ENCODE measurements at regions not wholly inside any gene's neighbourhood (a gene's known extent, or its start where the extent isn't known, plus 50 kb on each side); places are given as distances from the start of the nearest gene placed in this dataset.

DNA sequence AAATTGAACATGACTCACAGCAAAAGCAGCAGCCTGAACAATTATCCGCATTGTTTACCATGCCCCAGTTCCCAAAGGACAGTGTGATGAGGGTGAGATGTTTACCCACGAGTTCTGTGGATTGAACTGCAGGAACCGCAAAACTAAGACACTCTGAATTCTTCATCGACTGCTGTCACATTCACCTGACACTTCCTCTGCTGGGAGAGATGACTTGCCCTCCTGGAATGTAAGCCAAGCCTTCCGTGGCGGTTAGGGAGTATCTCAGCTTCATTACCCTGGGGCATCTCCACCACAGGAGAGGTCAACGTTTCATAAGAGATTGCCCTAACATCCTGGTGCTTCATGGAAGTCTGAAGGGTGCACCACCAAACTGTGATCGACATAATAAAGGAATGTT is 374.6 kb upstream of the ADARB2 start:
- Histone ChIP-seq H4K20me1 (ENCODE audit: control insufficient read depth, insufficient read depth, low read length, poor library complexity, severe bottlenecking) (no peaks in the 10 kb centered on the region), H3K4me2 (replicated peaks; ENCODE audit: low read depth, low read length, poor library complexity, severe bottlenecking) (no peak overlapping the region), H3K27ac (ENCODE audit: low read length in 2 of 2) (no peak overlapping the region), H3K9ac (ENCODE audit: low read length) (no peak overlapping the region), H3K79me2 (ENCODE audit: control insufficient read depth, insufficient read depth, low read length) (no peaks in the 10 kb centered on the region), H3K4me3 (ENCODE audit: control extremely low read depth in 1 of 5, extremely low read depth in 1 of 5, insufficient read depth in 1 of 5, low read depth in 2 of 5, low read length in 4 of 5) (no peak overlapping the region), H3K4me1 (ENCODE audit: control insufficient read depth in 2 of 2, insufficient read depth in 2 of 2, low read length in 2 of 2) (no peaks in the 10 kb centered on the region), H3K36me3 (replicated peaks in 1 of 2; ENCODE audit: control extremely low read depth in 1 of 2, control insufficient read depth in 1 of 2, extremely low read depth in 1 of 2, insufficient read depth in 2 of 2, low read length in 1 of 2) (no peaks in the 10 kb centered on the region), H3K9me3 (ENCODE audit: control extremely low read depth in 1 of 3, control insufficient read depth in 2 of 3, insufficient read depth in 1 of 3, low read length in 2 of 3) (peaks cover 0 to 2% (median 0%) of the 10 kb centered on the region in 3 donors), H2AFZ (ENCODE audit: insufficient read depth, low read depth, low read length, poor library complexity, severe bottlenecking) (no peak overlapping the region), H3K27me3 (replicated peaks in 1 of 4; ENCODE audit: control extremely low read depth in 1 of 4, control insufficient read depth in 3 of 4, insufficient read depth in 4 of 4, low read length in 3 of 4) (peaks cover 0 to 5% (median 0%) of the 10 kb centered on the region in 4 experiments)
- ChIA-PET POLR2A (no interaction called here), CTCF (no interaction called here)
- intact Hi-C loops (cut with micrococcal nuclease) = no loop called here
- no peaks in the 10 kb centered on the region for H3K9me3 Mint-ChIP-seq (ENCODE audit: insufficient read depth)
- no peak overlapping the region for H3K27ac Mint-ChIP-seq
- no peaks in the 10 kb centered on the region for H3K27me3 Mint-ChIP-seq
- no peak for TF ChIP-seq EZH2 (IDR thresholded peaks at IDR 0.05; ENCODE audit: borderline replicate concordance, insufficient read depth, low read depth, low read length, poor library complexity, severe bottlenecking)
- TF ChIP-seq, protein P1, sequence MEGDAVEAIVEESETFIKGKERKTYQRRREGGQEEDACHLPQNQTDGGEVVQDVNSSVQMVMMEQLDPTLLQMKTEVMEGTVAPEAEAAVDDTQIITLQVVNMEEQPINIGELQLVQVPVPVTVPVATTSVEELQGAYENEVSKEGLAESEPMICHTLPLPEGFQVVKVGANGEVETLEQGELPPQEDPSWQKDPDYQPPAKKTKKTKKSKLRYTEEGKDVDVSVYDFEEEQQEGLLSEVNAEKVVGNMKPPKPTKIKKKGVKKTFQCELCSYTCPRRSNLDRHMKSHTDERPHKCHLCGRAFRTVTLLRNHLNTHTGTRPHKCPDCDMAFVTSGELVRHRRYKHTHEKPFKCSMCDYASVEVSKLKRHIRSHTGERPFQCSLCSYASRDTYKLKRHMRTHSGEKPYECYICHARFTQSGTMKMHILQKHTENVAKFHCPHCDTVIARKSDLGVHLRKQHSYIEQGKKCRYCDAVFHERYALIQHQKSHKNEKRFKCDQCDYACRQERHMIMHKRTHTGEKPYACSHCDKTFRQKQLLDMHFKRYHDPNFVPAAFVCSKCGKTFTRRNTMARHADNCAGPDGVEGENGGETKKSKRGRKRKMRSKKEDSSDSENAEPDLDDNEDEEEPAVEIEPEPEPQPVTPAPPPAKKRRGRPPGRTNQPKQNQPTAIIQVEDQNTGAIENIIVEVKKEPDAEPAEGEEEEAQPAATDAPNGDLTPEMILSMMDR (IDR thresholded peaks at IDR 0.05) = no peak
- WGBS (ENCODE audit: insufficient coverage) = 94% methylated on average over 2 of the region's 8 CpGs
- ATAC-seq (ENCODE audit: low read depth) (no peak), DNase-seq (no peak)
- no peaks in the 10 kb centered on the region for H3K4me1 Mint-ChIP-seq
- no peak overlapping the region for H3K4me3 Mint-ChIP-seq

DNA sequence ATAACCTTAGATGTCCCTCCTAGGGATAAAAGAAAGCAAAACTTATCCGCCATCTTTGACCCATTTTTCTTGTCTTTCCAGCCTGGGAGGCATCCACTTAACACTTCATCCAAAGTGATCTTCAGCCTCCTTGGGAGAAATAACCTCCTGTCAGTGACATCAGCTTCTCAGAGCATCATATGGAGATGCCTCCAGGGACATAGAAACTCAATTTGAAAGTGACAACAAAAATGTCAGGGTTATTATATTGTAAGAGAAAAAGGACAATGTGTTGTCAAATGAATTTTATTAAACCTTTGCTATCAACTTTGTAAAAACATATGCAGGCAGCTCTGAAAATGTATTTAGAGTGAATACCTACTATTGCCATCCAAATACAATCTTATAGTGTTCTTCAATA is 371.2 kb upstream of the ADARB2 start:
- WGBS (ENCODE audit: insufficient coverage) = 100% methylated on average over 1 of the region's 1 CpG
- H3K27me3 ChIP-seq (replicated peaks in 1 of 4; ENCODE audit: control extremely low read depth in 1 of 4, control insufficient read depth in 3 of 4, insufficient read depth in 4 of 4, low read length in 3 of 4) = peaks cover 0 to 5% (median 0%) of the 10 kb centered on the region in 4 experiments
- H4K20me1 ChIP-seq (ENCODE audit: control insufficient read depth, insufficient read depth, low read length, poor library complexity, severe bottlenecking) = no peaks in the 10 kb centered on the region
- intact Hi-C loops (cut with micrococcal nuclease) = no loop called here
- Mint-ChIP-seq H3K4me3 (no peak overlapping the region), H3K4me1 (no peaks in the 10 kb centered on the region), H3K27ac (no peak overlapping the region), H3K9me3 (ENCODE audit: insufficient read depth) (no peaks in the 10 kb centered on the region), H3K27me3 (no peaks in the 10 kb centered on the region)
- ATAC-seq (ENCODE audit: low read depth) (no peak), DNase-seq (no peak)
- no peak overlapping the region for H2AFZ ChIP-seq (ENCODE audit: insufficient read depth, low read depth, low read length, poor library complexity, severe bottlenecking)
- H3K4me2 ChIP-seq (replicated peaks; ENCODE audit: low read depth, low read length, poor library complexity, severe bottlenecking) = no peak overlapping the region
- no peak overlapping the region for H3K27ac ChIP-seq (ENCODE audit: low read length in 2 of 2)
- no peak overlapping the region for H3K9ac ChIP-seq (ENCODE audit: low read length)
- TF ChIP-seq EZH2 (IDR thresholded peaks at IDR 0.05; ENCODE audit: borderline replicate concordance, insufficient read depth, low read depth, low read length, poor library complexity, severe bottlenecking) = no peak
- TF ChIP-seq, protein P1 (IDR thresholded peaks at IDR 0.05) = no peak
- CTCF ChIA-PET = interaction anchor here (2.4 kb wide), 1 partner anchor 13 kb away, joined by 6 read pairs; no protein-coding TSS in a partner anchor
- no peaks in the 10 kb centered on the region for H3K4me1 ChIP-seq (ENCODE audit: control insufficient read depth in 2 of 2, insufficient read depth in 2 of 2, low read length in 2 of 2)
- H3K79me2 ChIP-seq (ENCODE audit: control insufficient read depth, insufficient read depth, low read length) = no peaks in the 10 kb centered on the region
- peaks cover 0 to 2% (median 0%) of the 10 kb centered on the region in 3 donors for H3K9me3 ChIP-seq (ENCODE audit: control extremely low read depth in 1 of 3, control insufficient read depth in 2 of 3, insufficient read depth in 1 of 3, low read length in 2 of 3)
- no peak overlapping the region for H3K4me3 ChIP-seq (ENCODE audit: control extremely low read depth in 1 of 5, extremely low read depth in 1 of 5, insufficient read depth in 1 of 5, low read depth in 2 of 5, low read length in 4 of 5)
- no peaks in the 10 kb centered on the region for H3K36me3 ChIP-seq (replicated peaks in 1 of 2; ENCODE audit: control extremely low read depth in 1 of 2, control insufficient read depth in 1 of 2, extremely low read depth in 1 of 2, insufficient read depth in 2 of 2, low read length in 1 of 2)
- POLR2A ChIA-PET = no interaction called here

Measured in B cell (primary cell).